H1 (cell line): ENCODE measurements at regions not wholly inside any gene's neighbourhood (a gene's known extent, or its start where the extent isn't known, plus 50 kb on each side); places are given as distances from the start of the nearest gene placed in this dataset.

Experiments used
- ATF3 ChIP-seq: IDR thresholded peaks from 2 replicates; pipeline ENCODE4 v1.6.1; 2011; ENCODE audit warnings: low read depth, mild to moderate bottlenecking, low read length; ENCODE audit not compliant: insufficient read depth
- BACH1 ChIP-seq: IDR thresholded peaks from 2 replicates; pipeline ENCODE4 v1.6.1; 2012; ENCODE audit warnings: low read length, improper control_type of control experiment
- BRCA1 ChIP-seq: IDR thresholded peaks from 2 replicates; pipeline ENCODE4 v1.6.1; 2012; ENCODE audit warnings: low read depth, low read length, improper control_type of control experiment
- CREB1 ChIP-seq: IDR thresholded peaks from 2 replicates; pipeline ENCODE4 v1.6.1; 2012; ENCODE audit warnings: inconsistent platforms
- CTCF ChIP-seq, 3 experiments: IDR thresholded peaks; 1 replicate in 2 of 3; 2 replicates in 1 of 3; pipeline versions ENCODE4 v1.5.1 to v1.6.1; 2011; ENCODE audit warnings: low read length in 3 of 3, mild to moderate bottlenecking in 3 of 3, inconsistent platforms in 2 of 3, low read depth in 1 of 3, moderate library complexity in 1 of 3; ENCODE audit not compliant: insufficient read depth in 1 of 3; ENCODE audit errors: control extremely low read depth in 1 of 3
- EP300 ChIP-seq, 2 experiments: IDR thresholded peaks; 1 replicate in 1 of 2; 2 replicates in 1 of 2; pipeline ENCODE4 v1.6.1; 2011 to 2012; ENCODE audit warnings: low read depth in 2 of 2, low read length in 2 of 2, mild to moderate bottlenecking in 2 of 2, borderline replicate concordance in 1 of 2, inconsistent platforms in 1 of 2, moderate library complexity in 1 of 2
- EZH2 ChIP-seq: fragments of 200-600 bp; sonication (generic); IDR thresholded peaks from 2 replicates; pipeline ENCODE4 v1.7.1; 2012; ENCODE audit warnings: low read depth, mild to moderate bottlenecking, moderate library complexity, low read length, inconsistent platforms; ENCODE audit not compliant: severe bottlenecking
- FOSL1 ChIP-seq: IDR thresholded peaks from 2 replicates; pipeline ENCODE4 v1.6.1; 2011; ENCODE audit warnings: mild to moderate bottlenecking, low read depth, low read length, moderate library complexity; ENCODE audit not compliant: insufficient read depth
- HDAC2 ChIP-seq, 2 experiments: fragments of 300-600 bp in 1 of 2; sonication (generic) in 1 of 2; IDR thresholded peaks; 2 replicates each; pipeline ENCODE4 v1.6.1; 2011 to 2012; ENCODE audit warnings: low read depth in 2 of 2, low read length in 2 of 2, mild to moderate bottlenecking in 2 of 2, moderate library complexity in 2 of 2, borderline replicate concordance in 1 of 2, inconsistent platforms in 1 of 2
- POLR2A ChIP-seq, 2 experiments: IDR thresholded peaks; 1 replicate in 1 of 2; 2 replicates in 1 of 2; pipeline ENCODE4 v1.6.1; 2011; ENCODE audit warnings: low read depth in 2 of 2, low read length in 2 of 2, mild to moderate bottlenecking in 2 of 2; ENCODE audit errors: control extremely low read depth in 1 of 2
- RAD21 ChIP-seq, 2 experiments: IDR thresholded peaks in 1 of 2; conservative IDR thresholded peaks in 1 of 2; 2 replicates each; pipeline ENCODE4 v1.6.1; 2011; ENCODE audit warnings: low read depth in 2 of 2, low read length in 2 of 2, improper control_type of control experiment in 1 of 2, inconsistent platforms in 1 of 2, mild to moderate bottlenecking in 1 of 2, moderate library complexity in 1 of 2
- TBP ChIP-seq: IDR thresholded peaks from 2 replicates; pipeline ENCODE4 v1.6.1; 2011; ENCODE audit warnings: low read depth, low read length, improper control_type of control experiment
- TEAD4 ChIP-seq: IDR thresholded peaks from 2 replicates; pipeline ENCODE4 v1.6.1; 2012; ENCODE audit warnings: low read depth, low read length, inconsistent platforms, mixed read lengths
- ZNF274 ChIP-seq: IDR thresholded peaks from 2 replicates; pipeline ENCODE4 v1.7.0; 2012; ENCODE audit warnings: low read length, borderline replicate concordance; ENCODE audit errors: extremely low read depth

- no peak for TF ChIP-seq POLR2A (IDR thresholded peaks at IDR 0.05; ENCODE audit: control extremely low read depth in 1 of 2, low read depth in 2 of 2, low read length in 2 of 2)
- TF ChIP-seq HDAC2 (IDR thresholded peaks at IDR 0.05; ENCODE audit: borderline replicate concordance in 1 of 2, low read depth in 2 of 2, low read length in 2 of 2), result no peak
- TF ChIP-seq CTCF (IDR thresholded peaks at IDR 0.05; ENCODE audit: control extremely low read depth in 1 of 3, insufficient read depth in 1 of 3, low read depth in 1 of 3, low read length in 3 of 3), result no peak
- TF ChIP-seq BACH1, result no peak
- no peak for TF ChIP-seq EP300 (IDR thresholded peaks at IDR 0.05; ENCODE audit: borderline replicate concordance in 1 of 2, low read depth in 2 of 2, low read length in 2 of 2)
- TF ChIP-seq TBP, result no peak
- no peak for TF ChIP-seq RAD21 (IDR thresholded peaks at IDR 0.05 in 1 of 2, conservative IDR thresholded peaks at IDR 0.05 in 1 of 2; ENCODE audit: low read depth in 2 of 2, low read length in 2 of 2)
- TF ChIP-seq CREB1, result no peak
- no peak for TF ChIP-seq TEAD4
- TF ChIP-seq FOSL1, result no peak
- TF ChIP-seq EZH2, result no peak
- no peak for TF ChIP-seq ATF3
- no peak for TF ChIP-seq BRCA1
- TF ChIP-seq ZNF274, result no peak
Observed at GRCh38 chr9:119827526-119827925, 458.3 kb upstream of the BRINP1 start.
